WTC11 (cell line): ENCODE measurements at regions not wholly inside any gene's neighbourhood (a gene's known extent, or its start where the extent isn't known, plus 50 kb on each side); places are given as distances from the start of the nearest gene placed in this dataset.

Experiments
- ATAC-seq: fragments of 200-7000 bp; cut with Tn5 transposase; 2 replicates; pipeline ENCODE4 v1.10.0; 2021; ENCODE audit warnings: mild to moderate bottlenecking, moderate library complexity
- CTCF ChIA-PET: fragments of 300-600 bp; sonication (Branson Sonifier 250); formaldehyde crosslinking; loops from one replicate; lab custom pipeline; 2021; ENCODE audit warnings: antibody characterized with exemption; lab: Charles Lee
- POLR2A ChIA-PET: fragments of 350-600 bp; sonication (Branson Sonifier 250); formaldehyde crosslinking; loops from one replicate; lab custom pipeline; 2021; ENCODE audit warnings: antibody characterized with exemption; lab: Charles Lee
- DNase-seq: peaks from one replicate; pipeline ENCODE4 v3.0.0; 2021; ENCODE audit warnings: low spot score
- H3K27ac Mint-ChIP-seq: 2 replicates; pipeline ENCODE4 v1.8.0; 2021; ENCODE audit warnings: mixed read lengths
- H3K27me3 Mint-ChIP-seq: 2 replicates; pipeline ENCODE4 v1.8.0; 2021; ENCODE audit warnings: low read depth, mild to moderate bottlenecking, moderate library complexity, mixed read lengths
- H3K36me3 Mint-ChIP-seq: 2 replicates; pipeline ENCODE4 v1.8.0; 2021; ENCODE audit warnings: mixed read lengths
- H3K4me1 Mint-ChIP-seq: 2 replicates; pipeline ENCODE4 v1.8.0; 2022; ENCODE audit warnings: mixed read lengths
- H3K4me3 Mint-ChIP-seq: 2 replicates; pipeline ENCODE4 v1.8.0; 2021; ENCODE audit warnings: mild to moderate bottlenecking, moderate library complexity, mixed read lengths
- H3K9me3 Mint-ChIP-seq: 2 replicates; pipeline ENCODE4 v1.8.0; 2021; ENCODE audit warnings: mixed read lengths
- CREB1 ChIP-seq: sonication (generic); formaldehyde crosslinking; IDR thresholded peaks from 2 replicates; pipeline ENCODE4 v1.8.0; 2023; ENCODE audit warnings: mild to moderate bottlenecking, missing genetic modification reagents
- ESRRA ChIP-seq: sonication (generic); formaldehyde crosslinking; IDR thresholded peaks from 2 replicates; pipeline ENCODE4 v1.8.1; 2022; ENCODE audit warnings: mild to moderate bottlenecking, missing genetic modification reagents, borderline replicate concordance
- NFE2L1 ChIP-seq: sonication (generic); formaldehyde crosslinking; IDR thresholded peaks from 2 replicates; pipeline ENCODE4 v1.8.1; 2023; ENCODE audit warnings: missing genetic modification reagents
- NR3C1 ChIP-seq: sonication (generic); formaldehyde crosslinking; conservative IDR thresholded peaks from 2 replicates; pipeline ENCODE4 v1.8.1; 2023; ENCODE audit warnings: low read depth, mild to moderate bottlenecking, missing genetic modification reagents
- OVOL2 ChIP-seq: fragments of 250-450 bp; sonication (Bioruptor Pico); IDR thresholded peaks from 2 replicates; pipeline ENCODE4 v1.9.0; 2021; ENCODE audit warnings: mild to moderate bottlenecking, borderline replicate concordance
- PRRX2 ChIP-seq: fragments of 250-450 bp; sonication (Bioruptor Pico); IDR thresholded peaks from 2 replicates; pipeline ENCODE4 v1.8.0; 2021; ENCODE audit warnings: mild to moderate bottlenecking
- SOX15 ChIP-seq: fragments of 250-450 bp; sonication (Bioruptor Pico); IDR thresholded peaks from 2 replicates; pipeline ENCODE4 v1.9.0; 2021; ENCODE audit warnings: mild to moderate bottlenecking
- SP1 ChIP-seq: sonication (generic); formaldehyde crosslinking; conservative IDR thresholded peaks from 2 replicates; pipeline ENCODE4 v1.8.1; 2022; ENCODE audit warnings: missing genetic modification reagents
- ZNF219 ChIP-seq: sonication (generic); formaldehyde crosslinking; IDR thresholded peaks from 2 replicates; pipeline ENCODE4 v1.8.0; 2023; ENCODE audit warnings: missing genetic modification reagents, mild to moderate bottlenecking, borderline replicate concordance
- ZNF232 ChIP-seq: sonication (generic); formaldehyde crosslinking; IDR thresholded peaks from 2 replicates; pipeline ENCODE4 v1.8.0; 2022; ENCODE audit warnings: mild to moderate bottlenecking, missing genetic modification reagents
- ZNF396 ChIP-seq: fragments of 250-450 bp; sonication (Bioruptor Pico); IDR thresholded peaks from 2 replicates; pipeline ENCODE4 v1.8.0; 2021; ENCODE audit warnings: mild to moderate bottlenecking, moderate library complexity, borderline replicate concordance
- ZNF416 ChIP-seq: fragments of 250-450 bp; sonication (Bioruptor Pico); IDR thresholded peaks from 2 replicates; pipeline ENCODE4 v1.9.0; 2021; ENCODE audit warnings: mild to moderate bottlenecking, inconsistent platforms
- TF ChIP-seq, protein P1 (sequence below): fragments of 250-450 bp; sonication (Bioruptor Pico); IDR thresholded peaks from 2 replicates; pipeline ENCODE4 v1.9.0; 2021; ENCODE audit warnings: mild to moderate bottlenecking, borderline replicate concordance
- TF ChIP-seq, protein P2 (sequence below): sonication (generic); formaldehyde crosslinking; IDR thresholded peaks from 2 replicates; pipeline ENCODE4 v1.8.1; 2023; ENCODE audit warnings: mild to moderate bottlenecking, missing genetic modification reagents, borderline replicate concordance
- TF ChIP-seq, protein P3 (sequence below): sonication (generic); formaldehyde crosslinking; IDR thresholded peaks from 2 replicates; pipeline ENCODE4 v1.8.0; 2022; ENCODE audit warnings: mild to moderate bottlenecking, missing genetic modification reagents
- TF ChIP-seq, protein P4 (sequence below): sonication (generic); formaldehyde crosslinking; IDR thresholded peaks from 2 replicates; pipeline ENCODE4 v1.8.0; 2023; ENCODE audit warnings: missing genetic modification reagents, mild to moderate bottlenecking, borderline replicate concordance
- TF ChIP-seq, protein P5 (sequence below): fragments of 250-450 bp; sonication (Bioruptor Pico); IDR thresholded peaks from 2 replicates; pipeline ENCODE4 v1.9.0; 2021; ENCODE audit warnings: mild to moderate bottlenecking
- TF ChIP-seq, protein P6 (sequence below): sonication (generic); formaldehyde crosslinking; conservative IDR thresholded peaks from 2 replicates; pipeline ENCODE4 v1.8.1; 2022; ENCODE audit warnings: mild to moderate bottlenecking, missing genetic modification reagents
- TF ChIP-seq, protein P7 (sequence below): sonication (generic); formaldehyde crosslinking; IDR thresholded peaks from 2 replicates; pipeline ENCODE4 v1.8.0; 2022; ENCODE audit warnings: mild to moderate bottlenecking, missing genetic modification reagents
- TF ChIP-seq, protein P8 (sequence below): fragments of 250-450 bp; sonication (Bioruptor Pico); IDR thresholded peaks from 2 replicates; pipeline ENCODE4 v1.8.0; 2021; ENCODE audit warnings: mild to moderate bottlenecking

DNA sequence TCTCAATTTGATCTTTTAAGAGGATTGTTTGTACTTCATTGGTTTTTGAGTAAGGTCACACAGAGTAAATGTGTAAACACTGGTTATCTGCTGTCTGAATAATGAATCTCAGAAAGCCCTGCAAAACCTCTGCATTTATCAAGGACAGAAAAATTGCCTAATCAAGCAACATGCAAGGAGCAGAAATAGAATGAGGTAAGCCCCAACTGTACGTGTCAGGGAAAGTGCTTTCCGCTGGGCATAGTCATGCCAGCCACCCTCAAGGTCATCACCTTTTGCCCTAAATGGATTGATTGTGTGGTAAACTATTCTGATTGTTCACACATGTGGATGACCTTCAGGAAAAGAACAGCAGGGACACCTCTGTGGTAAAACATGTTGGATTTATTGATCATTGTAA lies 376.9 kb upstream of the KCNN2 start:
- CTCF ChIA-PET, result interaction anchor here (1.6 kb wide), 1 partner anchor 305 kb away, joined by 4 read pairs; no protein-coding TSS in a partner anchor
- no peaks in the 10 kb centered on the region for H3K4me1 Mint-ChIP-seq
- H3K27ac Mint-ChIP-seq, result no peak overlapping the region
- no peak overlapping the region for H3K4me3 Mint-ChIP-seq
- no peaks in the 10 kb centered on the region for H3K27me3 Mint-ChIP-seq
- TF ChIP-seq NFE2L1 (CRISPR knock-in tag) (no peak), NR3C1 (no peak), ZNF396 (CRISPR knock-in tag) (no peak), ESRRA (no peak), SOX15 (CRISPR knock-in tag) (no peak), OVOL2 (CRISPR knock-in tag) (no peak), SP1 (CRISPR knock-in tag) (no peak), PRRX2 (CRISPR knock-in tag) (no peak), ZNF416 (CRISPR knock-in tag) (no peak), ZNF232 (CRISPR knock-in tag) (no peak), CREB1 (no peak), ZNF219 (CRISPR knock-in tag) (no peak)
- TF ChIP-seq, protein P1, sequence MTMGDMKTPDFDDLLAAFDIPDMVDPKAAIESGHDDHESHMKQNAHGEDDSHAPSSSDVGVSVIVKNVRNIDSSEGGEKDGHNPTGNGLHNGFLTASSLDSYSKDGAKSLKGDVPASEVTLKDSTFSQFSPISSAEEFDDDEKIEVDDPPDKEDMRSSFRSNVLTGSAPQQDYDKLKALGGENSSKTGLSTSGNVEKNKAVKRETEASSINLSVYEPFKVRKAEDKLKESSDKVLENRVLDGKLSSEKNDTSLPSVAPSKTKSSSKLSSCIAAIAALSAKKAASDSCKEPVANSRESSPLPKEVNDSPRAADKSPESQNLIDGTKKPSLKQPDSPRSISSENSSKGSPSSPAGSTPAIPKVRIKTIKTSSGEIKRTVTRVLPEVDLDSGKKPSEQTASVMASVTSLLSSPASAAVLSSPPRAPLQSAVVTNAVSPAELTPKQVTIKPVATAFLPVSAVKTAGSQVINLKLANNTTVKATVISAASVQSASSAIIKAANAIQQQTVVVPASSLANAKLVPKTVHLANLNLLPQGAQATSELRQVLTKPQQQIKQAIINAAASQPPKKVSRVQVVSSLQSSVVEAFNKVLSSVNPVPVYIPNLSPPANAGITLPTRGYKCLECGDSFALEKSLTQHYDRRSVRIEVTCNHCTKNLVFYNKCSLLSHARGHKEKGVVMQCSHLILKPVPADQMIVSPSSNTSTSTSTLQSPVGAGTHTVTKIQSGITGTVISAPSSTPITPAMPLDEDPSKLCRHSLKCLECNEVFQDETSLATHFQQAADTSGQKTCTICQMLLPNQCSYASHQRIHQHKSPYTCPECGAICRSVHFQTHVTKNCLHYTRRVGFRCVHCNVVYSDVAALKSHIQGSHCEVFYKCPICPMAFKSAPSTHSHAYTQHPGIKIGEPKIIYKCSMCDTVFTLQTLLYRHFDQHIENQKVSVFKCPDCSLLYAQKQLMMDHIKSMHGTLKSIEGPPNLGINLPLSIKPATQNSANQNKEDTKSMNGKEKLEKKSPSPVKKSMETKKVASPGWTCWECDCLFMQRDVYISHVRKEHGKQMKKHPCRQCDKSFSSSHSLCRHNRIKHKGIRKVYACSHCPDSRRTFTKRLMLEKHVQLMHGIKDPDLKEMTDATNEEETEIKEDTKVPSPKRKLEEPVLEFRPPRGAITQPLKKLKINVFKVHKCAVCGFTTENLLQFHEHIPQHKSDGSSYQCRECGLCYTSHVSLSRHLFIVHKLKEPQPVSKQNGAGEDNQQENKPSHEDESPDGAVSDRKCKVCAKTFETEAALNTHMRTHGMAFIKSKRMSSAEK (CRISPR knock-in tag), result no peak
- TF ChIP-seq, protein P2, sequence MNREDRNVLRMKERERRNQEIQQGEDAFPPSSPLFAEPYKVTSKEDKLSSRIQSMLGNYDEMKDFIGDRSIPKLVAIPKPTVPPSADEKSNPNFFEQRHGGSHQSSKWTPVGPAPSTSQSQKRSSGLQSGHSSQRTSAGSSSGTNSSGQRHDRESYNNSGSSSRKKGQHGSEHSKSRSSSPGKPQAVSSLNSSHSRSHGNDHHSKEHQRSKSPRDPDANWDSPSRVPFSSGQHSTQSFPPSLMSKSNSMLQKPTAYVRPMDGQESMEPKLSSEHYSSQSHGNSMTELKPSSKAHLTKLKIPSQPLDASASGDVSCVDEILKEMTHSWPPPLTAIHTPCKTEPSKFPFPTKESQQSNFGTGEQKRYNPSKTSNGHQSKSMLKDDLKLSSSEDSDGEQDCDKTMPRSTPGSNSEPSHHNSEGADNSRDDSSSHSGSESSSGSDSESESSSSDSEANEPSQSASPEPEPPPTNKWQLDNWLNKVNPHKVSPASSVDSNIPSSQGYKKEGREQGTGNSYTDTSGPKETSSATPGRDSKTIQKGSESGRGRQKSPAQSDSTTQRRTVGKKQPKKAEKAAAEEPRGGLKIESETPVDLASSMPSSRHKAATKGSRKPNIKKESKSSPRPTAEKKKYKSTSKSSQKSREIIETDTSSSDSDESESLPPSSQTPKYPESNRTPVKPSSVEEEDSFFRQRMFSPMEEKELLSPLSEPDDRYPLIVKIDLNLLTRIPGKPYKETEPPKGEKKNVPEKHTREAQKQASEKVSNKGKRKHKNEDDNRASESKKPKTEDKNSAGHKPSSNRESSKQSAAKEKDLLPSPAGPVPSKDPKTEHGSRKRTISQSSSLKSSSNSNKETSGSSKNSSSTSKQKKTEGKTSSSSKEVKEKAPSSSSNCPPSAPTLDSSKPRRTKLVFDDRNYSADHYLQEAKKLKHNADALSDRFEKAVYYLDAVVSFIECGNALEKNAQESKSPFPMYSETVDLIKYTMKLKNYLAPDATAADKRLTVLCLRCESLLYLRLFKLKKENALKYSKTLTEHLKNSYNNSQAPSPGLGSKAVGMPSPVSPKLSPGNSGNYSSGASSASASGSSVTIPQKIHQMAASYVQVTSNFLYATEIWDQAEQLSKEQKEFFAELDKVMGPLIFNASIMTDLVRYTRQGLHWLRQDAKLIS (CRISPR knock-in tag), result no peak
- TF ChIP-seq, protein P3, sequence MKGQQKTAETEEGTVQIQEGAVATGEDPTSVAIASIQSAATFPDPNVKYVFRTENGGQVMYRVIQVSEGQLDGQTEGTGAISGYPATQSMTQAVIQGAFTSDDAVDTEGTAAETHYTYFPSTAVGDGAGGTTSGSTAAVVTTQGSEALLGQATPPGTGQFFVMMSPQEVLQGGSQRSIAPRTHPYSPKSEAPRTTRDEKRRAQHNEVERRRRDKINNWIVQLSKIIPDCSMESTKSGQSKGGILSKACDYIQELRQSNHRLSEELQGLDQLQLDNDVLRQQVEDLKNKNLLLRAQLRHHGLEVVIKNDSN (CRISPR knock-in tag), result no peak
- TF ChIP-seq, protein P4, sequence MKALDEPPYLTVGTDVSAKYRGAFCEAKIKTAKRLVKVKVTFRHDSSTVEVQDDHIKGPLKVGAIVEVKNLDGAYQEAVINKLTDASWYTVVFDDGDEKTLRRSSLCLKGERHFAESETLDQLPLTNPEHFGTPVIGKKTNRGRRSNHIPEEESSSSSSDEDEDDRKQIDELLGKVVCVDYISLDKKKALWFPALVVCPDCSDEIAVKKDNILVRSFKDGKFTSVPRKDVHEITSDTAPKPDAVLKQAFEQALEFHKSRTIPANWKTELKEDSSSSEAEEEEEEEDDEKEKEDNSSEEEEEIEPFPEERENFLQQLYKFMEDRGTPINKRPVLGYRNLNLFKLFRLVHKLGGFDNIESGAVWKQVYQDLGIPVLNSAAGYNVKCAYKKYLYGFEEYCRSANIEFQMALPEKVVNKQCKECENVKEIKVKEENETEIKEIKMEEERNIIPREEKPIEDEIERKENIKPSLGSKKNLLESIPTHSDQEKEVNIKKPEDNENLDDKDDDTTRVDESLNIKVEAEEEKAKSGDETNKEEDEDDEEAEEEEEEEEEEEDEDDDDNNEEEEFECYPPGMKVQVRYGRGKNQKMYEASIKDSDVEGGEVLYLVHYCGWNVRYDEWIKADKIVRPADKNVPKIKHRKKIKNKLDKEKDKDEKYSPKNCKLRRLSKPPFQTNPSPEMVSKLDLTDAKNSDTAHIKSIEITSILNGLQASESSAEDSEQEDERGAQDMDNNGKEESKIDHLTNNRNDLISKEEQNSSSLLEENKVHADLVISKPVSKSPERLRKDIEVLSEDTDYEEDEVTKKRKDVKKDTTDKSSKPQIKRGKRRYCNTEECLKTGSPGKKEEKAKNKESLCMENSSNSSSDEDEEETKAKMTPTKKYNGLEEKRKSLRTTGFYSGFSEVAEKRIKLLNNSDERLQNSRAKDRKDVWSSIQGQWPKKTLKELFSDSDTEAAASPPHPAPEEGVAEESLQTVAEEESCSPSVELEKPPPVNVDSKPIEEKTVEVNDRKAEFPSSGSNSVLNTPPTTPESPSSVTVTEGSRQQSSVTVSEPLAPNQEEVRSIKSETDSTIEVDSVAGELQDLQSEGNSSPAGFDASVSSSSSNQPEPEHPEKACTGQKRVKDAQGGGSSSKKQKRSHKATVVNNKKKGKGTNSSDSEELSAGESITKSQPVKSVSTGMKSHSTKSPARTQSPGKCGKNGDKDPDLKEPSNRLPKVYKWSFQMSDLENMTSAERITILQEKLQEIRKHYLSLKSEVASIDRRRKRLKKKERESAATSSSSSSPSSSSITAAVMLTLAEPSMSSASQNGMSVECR (CRISPR knock-in tag), result no peak
- TF ChIP-seq, protein P5, sequence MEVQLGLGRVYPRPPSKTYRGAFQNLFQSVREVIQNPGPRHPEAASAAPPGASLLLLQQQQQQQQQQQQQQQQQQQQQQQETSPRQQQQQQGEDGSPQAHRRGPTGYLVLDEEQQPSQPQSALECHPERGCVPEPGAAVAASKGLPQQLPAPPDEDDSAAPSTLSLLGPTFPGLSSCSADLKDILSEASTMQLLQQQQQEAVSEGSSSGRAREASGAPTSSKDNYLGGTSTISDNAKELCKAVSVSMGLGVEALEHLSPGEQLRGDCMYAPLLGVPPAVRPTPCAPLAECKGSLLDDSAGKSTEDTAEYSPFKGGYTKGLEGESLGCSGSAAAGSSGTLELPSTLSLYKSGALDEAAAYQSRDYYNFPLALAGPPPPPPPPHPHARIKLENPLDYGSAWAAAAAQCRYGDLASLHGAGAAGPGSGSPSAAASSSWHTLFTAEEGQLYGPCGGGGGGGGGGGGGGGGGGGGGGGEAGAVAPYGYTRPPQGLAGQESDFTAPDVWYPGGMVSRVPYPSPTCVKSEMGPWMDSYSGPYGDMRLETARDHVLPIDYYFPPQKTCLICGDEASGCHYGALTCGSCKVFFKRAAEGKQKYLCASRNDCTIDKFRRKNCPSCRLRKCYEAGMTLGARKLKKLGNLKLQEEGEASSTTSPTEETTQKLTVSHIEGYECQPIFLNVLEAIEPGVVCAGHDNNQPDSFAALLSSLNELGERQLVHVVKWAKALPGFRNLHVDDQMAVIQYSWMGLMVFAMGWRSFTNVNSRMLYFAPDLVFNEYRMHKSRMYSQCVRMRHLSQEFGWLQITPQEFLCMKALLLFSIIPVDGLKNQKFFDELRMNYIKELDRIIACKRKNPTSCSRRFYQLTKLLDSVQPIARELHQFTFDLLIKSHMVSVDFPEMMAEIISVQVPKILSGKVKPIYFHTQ, result no peak
- TF ChIP-seq, protein P6, sequence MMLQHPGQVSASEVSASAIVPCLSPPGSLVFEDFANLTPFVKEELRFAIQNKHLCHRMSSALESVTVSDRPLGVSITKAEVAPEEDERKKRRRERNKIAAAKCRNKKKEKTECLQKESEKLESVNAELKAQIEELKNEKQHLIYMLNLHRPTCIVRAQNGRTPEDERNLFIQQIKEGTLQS (CRISPR knock-in tag), result no peak
- TF ChIP-seq, protein P7, sequence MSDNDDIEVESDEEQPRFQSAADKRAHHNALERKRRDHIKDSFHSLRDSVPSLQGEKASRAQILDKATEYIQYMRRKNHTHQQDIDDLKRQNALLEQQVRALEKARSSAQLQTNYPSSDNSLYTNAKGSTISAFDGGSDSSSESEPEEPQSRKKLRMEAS (CRISPR knock-in tag), result no peak
- TF ChIP-seq, protein P8, sequence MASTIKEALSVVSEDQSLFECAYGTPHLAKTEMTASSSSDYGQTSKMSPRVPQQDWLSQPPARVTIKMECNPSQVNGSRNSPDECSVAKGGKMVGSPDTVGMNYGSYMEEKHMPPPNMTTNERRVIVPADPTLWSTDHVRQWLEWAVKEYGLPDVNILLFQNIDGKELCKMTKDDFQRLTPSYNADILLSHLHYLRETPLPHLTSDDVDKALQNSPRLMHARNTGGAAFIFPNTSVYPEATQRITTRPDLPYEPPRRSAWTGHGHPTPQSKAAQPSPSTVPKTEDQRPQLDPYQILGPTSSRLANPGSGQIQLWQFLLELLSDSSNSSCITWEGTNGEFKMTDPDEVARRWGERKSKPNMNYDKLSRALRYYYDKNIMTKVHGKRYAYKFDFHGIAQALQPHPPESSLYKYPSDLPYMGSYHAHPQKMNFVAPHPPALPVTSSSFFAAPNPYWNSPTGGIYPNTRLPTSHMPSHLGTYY (CRISPR knock-in tag), result no peak
- no peaks in the 10 kb centered on the region for H3K36me3 Mint-ChIP-seq
- no peak for DNase-seq
- no peak for ATAC-seq
- POLR2A ChIA-PET, result no interaction called here
- H3K9me3 Mint-ChIP-seq, result no peaks in the 10 kb centered on the region
